C4-2B (cell line): ENCODE measurements at regions not wholly inside any gene's neighbourhood (a gene's known extent, or its start where the extent isn't known, plus 50 kb on each side); places are given as distances from the start of the nearest gene placed in this dataset.

ENCODE experiments used
- H3K27ac ChIP-seq: fragments of 450-650 bp; 2 replicates; pipeline ENCODE4 v1.5.1; 2017
- ZFX ChIP-seq: fragments of 450-650 bp; IDR thresholded peaks from 2 replicates; pipeline ENCODE4 v1.6.1; 2017
- TF ChIP-seq, protein P1 (sequence below): fragments of 450-650 bp; conservative IDR thresholded peaks from 2 replicates; pipeline ENCODE4 v1.5.1; 2017; ENCODE audit warnings: mild to moderate bottlenecking

DNA sequence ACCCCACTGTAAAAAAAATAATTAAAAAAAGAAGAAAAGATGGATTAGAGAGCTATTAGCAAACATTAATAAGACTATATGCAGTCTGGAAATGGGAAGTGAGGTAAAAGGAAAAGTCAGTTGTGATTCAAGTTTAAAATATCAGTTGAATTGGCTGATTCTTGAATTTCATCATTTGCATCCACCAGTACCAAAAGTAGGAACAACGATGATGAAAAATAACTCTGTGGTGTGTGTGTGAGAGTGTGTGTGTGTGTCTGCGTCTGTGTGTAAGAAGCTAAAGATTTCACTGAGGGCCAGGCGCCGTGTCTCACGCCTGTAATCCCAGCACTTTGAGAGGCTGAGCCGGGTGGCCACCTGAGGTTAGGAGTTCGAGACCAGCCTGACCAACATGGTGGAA, 56.0 kb upstream of the SLC4A7 start:
- TF ChIP-seq ZFX: no peak
- TF ChIP-seq, protein P1, sequence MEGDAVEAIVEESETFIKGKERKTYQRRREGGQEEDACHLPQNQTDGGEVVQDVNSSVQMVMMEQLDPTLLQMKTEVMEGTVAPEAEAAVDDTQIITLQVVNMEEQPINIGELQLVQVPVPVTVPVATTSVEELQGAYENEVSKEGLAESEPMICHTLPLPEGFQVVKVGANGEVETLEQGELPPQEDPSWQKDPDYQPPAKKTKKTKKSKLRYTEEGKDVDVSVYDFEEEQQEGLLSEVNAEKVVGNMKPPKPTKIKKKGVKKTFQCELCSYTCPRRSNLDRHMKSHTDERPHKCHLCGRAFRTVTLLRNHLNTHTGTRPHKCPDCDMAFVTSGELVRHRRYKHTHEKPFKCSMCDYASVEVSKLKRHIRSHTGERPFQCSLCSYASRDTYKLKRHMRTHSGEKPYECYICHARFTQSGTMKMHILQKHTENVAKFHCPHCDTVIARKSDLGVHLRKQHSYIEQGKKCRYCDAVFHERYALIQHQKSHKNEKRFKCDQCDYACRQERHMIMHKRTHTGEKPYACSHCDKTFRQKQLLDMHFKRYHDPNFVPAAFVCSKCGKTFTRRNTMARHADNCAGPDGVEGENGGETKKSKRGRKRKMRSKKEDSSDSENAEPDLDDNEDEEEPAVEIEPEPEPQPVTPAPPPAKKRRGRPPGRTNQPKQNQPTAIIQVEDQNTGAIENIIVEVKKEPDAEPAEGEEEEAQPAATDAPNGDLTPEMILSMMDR: no peak
- no peak overlapping the region for H3K27ac ChIP-seq

DNA sequence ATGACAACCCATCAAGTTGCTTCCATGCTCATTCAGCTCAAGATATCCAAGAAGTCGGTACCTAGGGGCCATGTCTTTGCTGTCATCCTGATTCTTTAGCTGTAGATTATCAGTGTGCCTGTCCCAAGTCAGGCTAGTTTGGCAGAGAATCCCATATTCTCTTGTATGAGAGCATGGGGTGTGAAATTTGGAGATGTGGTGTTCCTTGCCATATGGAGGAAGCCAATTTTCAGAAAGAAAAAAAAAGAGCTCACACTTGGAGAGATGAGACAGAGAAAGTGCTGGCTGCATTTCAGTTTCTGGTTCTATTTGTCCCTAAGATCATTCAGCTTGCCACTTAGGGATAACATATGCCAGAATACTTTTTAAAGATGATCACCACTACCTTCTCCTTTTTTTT, 52.3 kb upstream of the SLC4A7 start:
- TF ChIP-seq ZFX: no peak
- TF ChIP-seq, protein P1: no peak
- no peak overlapping the region for H3K27ac ChIP-seq

DNA sequence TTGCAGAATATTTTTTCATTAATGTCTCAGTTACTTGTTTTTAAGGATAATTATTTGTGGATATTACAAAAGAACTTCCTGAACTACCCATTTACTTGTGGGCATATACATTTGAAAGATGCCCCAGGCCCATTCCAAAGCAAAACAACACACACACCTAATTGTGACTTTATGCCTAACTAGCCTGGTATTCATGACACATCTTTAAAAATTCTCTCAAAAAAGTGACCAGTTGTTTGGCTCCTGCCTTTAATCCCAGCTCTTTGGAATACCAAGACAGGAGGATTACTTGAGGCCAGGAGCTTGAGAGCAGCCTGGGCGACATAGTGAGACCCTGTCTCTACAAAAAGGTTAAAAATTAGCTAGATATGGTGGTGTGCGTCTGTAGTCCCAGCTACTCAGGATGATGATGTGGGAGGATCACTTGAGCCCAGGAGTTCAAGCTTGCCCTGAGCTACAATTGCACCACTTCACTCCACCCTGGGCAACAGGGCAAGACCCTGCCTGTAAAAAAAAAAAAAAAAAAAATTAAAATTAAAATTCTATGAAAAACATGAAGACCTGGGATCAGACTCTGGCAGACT, 51.7 kb upstream of the SLC4A7 start:
- TF ChIP-seq, protein P1: no peak
- TF ChIP-seq ZFX: no peak
- H3K27ac ChIP-seq: no peak overlapping the region

DNA sequence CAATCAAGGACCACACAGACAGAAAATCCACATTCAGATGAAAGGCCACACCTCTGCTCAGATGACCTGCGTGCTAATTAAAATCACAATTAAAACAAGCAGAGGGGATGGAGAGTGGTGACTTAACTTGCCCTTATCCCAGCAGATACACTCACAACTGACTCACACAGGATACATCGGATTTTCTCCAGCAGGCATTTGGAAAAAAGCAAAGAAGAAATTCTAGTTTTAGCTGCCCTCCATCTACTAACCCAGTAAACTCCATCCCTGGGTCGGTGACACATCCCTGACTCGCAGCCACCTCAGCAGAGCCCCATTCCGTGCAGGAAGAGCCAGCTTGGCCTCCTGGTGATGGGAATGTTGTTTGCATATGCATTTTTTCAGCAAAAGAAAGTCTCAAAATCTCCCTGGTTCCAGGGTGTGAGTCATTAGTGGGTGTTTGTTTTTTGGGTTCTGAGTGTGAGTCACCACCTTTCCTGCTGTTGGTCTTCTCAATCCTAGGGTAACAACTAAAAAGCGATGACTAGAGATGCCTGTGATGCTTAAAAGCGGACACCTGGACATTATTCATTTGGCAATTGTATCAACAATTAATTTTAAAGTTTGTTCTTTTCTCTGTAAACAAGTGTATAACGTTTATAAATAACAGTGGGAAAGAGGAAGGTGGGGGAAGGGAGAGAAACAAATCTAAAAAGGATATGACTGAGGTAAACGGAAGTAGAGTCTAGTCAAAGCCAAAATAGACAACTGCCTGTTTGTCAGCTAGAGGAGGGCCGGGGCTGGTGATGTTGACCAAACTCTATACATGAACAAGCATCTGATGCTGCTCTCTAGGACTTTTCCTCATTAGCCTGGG, 49.8 kb upstream of the SLC4A7 start:
- H3K27ac ChIP-seq: no peak overlapping the region
- TF ChIP-seq ZFX: no peak
- TF ChIP-seq, protein P1: no peak
